ENCODE measurements at regions not wholly inside any gene's neighbourhood (a gene's known extent, or its start where the extent isn't known, plus 50 kb on each side); places are given as distances from the start of the nearest gene placed in this dataset.

- no peak for TF ChIP-seq EZH2 (IDR thresholded peaks at IDR 0.05; ENCODE audit: low read length, unreplicated experiment)
- TF ChIP-seq, protein P1, sequence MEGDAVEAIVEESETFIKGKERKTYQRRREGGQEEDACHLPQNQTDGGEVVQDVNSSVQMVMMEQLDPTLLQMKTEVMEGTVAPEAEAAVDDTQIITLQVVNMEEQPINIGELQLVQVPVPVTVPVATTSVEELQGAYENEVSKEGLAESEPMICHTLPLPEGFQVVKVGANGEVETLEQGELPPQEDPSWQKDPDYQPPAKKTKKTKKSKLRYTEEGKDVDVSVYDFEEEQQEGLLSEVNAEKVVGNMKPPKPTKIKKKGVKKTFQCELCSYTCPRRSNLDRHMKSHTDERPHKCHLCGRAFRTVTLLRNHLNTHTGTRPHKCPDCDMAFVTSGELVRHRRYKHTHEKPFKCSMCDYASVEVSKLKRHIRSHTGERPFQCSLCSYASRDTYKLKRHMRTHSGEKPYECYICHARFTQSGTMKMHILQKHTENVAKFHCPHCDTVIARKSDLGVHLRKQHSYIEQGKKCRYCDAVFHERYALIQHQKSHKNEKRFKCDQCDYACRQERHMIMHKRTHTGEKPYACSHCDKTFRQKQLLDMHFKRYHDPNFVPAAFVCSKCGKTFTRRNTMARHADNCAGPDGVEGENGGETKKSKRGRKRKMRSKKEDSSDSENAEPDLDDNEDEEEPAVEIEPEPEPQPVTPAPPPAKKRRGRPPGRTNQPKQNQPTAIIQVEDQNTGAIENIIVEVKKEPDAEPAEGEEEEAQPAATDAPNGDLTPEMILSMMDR (conservative IDR thresholded peaks at IDR 0.05; ENCODE audit: low read depth, low read length): no peak
- TF ChIP-seq EZH2phosphoT487 (IDR thresholded peaks at IDR 0.05; ENCODE audit: borderline replicate concordance, low read length): no peak
Measured at GRCh38 chr2:156134887-156135286, 197.6 kb downstream of the NR4A2 start.
